ENCODE measurements at regions not wholly inside any gene's neighbourhood (a gene's known extent, or its start where the extent isn't known, plus 50 kb on each side); places are given as distances from the start of the nearest gene placed in this dataset.

DNA sequence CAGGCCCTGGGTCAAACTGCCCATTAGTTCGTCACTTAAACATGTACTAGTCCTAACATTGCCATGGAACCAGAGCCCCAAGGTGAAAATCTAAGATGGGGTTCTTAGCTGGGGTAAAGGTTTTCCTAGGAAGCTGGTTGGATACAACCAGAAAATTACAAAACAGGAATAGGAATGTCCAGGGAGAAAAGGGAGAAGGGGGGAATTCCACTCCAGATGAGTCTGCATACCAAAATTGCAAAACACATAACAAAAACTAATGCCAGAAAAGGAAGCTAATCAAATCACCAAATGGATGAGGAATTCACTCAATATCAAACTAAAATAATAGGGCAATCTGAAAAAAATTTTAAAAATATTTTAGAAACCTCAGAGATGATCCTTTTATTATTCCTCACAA is 396.2 kb downstream of the EFNA5 start:
- Histone ChIP-seq H3K36me3 (ENCODE audit: insufficient read depth, low read length) (no peaks in the 10 kb centered on the region), H3K27ac (no peak overlapping the region), H3K9ac (ENCODE audit: insufficient read length) (no peak overlapping the region), H3K9me3 (ENCODE audit: low read depth, low read length) (no peaks in the 10 kb centered on the region), H3K4me3 (no peak overlapping the region)
- no peak for TF ChIP-seq EZH2 (IDR thresholded peaks at IDR 0.05)
- TF ChIP-seq FOXP2 (optimal IDR thresholded peaks at IDR 0.05; ENCODE audit: control extremely low read depth, extremely low read length, insufficient read depth): no peak
- no peak for TF ChIP-seq POLR2AphosphoS5 (IDR thresholded peaks at IDR 0.05; ENCODE audit: borderline replicate concordance, low read depth, low read length)
- DNase-seq (ENCODE audit: low read depth, low spot score): no peak

GRCh38 chr5:107272954-107273353 is 397.8 kb downstream of the EFNA5 start:
- Histone ChIP-seq H3K27ac (no peak overlapping the region), H3K9me3 (ENCODE audit: low read depth, low read length) (no peaks in the 10 kb centered on the region), H3K9ac (ENCODE audit: insufficient read length) (no peak overlapping the region), H3K4me3 (no peak overlapping the region), H3K36me3 (ENCODE audit: insufficient read depth, low read length) (no peaks in the 10 kb centered on the region)
- TF ChIP-seq POLR2AphosphoS5 (IDR thresholded peaks at IDR 0.05; ENCODE audit: borderline replicate concordance, low read depth, low read length): no peak
- no peak for TF ChIP-seq EZH2 (IDR thresholded peaks at IDR 0.05)
- TF ChIP-seq FOXP2 (optimal IDR thresholded peaks at IDR 0.05; ENCODE audit: control extremely low read depth, extremely low read length, insufficient read depth): no peak
- DNase-seq (ENCODE audit: low read depth, low spot score): no peak

DNA sequence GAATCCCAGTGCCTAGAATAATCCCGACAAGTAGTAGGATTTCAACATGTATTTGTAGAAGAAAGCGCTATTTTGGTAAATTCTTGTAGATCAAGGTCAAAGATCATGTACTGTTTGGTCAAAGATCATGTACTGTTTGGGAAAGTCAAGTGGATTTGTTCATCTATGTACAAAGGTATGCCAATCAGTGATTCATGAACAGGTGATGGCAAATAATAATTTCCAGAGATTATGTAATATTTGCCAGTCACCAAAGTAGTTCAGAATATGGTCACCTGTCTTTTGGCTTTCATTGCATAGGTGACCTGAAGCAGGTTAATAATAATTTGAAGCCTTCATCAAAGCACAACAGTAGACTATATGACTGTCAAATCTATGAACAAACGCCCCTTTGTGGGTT is 398.2 kb downstream of the EFNA5 start:
- TF ChIP-seq POLR2AphosphoS5 (IDR thresholded peaks at IDR 0.05; ENCODE audit: borderline replicate concordance, low read depth, low read length): no peak
- TF ChIP-seq EZH2 (IDR thresholded peaks at IDR 0.05): no peak
- TF ChIP-seq FOXP2 (optimal IDR thresholded peaks at IDR 0.05; ENCODE audit: control extremely low read depth, extremely low read length, insufficient read depth): no peak
- no peaks in the 10 kb centered on the region for H3K36me3 ChIP-seq (ENCODE audit: insufficient read depth, low read length)
- DNase-seq (ENCODE audit: low read depth, low spot score): no peak
- no peaks in the 10 kb centered on the region for H3K9me3 ChIP-seq (ENCODE audit: low read depth, low read length)
- H3K9ac ChIP-seq (ENCODE audit: insufficient read length): no peak overlapping the region
- no peak overlapping the region for H3K4me3 ChIP-seq
- no peak overlapping the region for H3K27ac ChIP-seq

GRCh38 chr5:107271682-107272350 is 398.9 kb downstream of the EFNA5 start:
- DNase-seq (ENCODE audit: low read depth, low spot score): no peak

DNA sequence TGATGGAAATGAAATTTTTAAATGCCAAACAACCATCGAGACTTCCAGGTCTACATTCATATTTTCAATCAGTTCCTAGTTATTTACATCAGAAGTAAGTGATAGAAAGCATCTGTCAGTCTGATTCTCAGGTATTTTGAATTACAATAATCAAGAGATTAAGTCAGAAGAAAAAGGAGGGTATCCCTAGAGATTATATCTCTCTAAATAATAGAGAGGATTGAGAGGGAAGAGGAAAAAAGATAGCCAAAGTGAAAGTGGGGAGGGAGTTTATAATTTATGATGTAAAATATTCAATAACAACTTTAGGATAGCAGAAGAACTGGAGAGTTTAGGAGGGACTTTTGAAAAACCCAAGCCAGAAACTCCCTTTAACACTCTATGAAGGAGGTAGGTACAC is 400.2 kb downstream of the EFNA5 start:
- H3K27ac ChIP-seq: no peak overlapping the region
- DNase-seq (ENCODE audit: low read depth, low spot score): no peak
- no peak for TF ChIP-seq POLR2AphosphoS5 (IDR thresholded peaks at IDR 0.05; ENCODE audit: borderline replicate concordance, low read depth, low read length)
- no peak for TF ChIP-seq EZH2 (IDR thresholded peaks at IDR 0.05)
- TF ChIP-seq FOXP2 (optimal IDR thresholded peaks at IDR 0.05; ENCODE audit: control extremely low read depth, extremely low read length, insufficient read depth): no peak

More at GRCh38 chr5:107271682-107272350, 398.9 kb downstream of the EFNA5 start:
- Histone ChIP-seq H3K9ac (ENCODE audit: insufficient read length) (no peak overlapping the region), H3K27ac (no peak overlapping the region), H3K4me3 (no peak overlapping the region), H3K36me3 (ENCODE audit: insufficient read depth, low read length) (no peaks in the 10 kb centered on the region), H3K9me3 (ENCODE audit: low read depth, low read length) (no peaks in the 10 kb centered on the region)
- no peak for TF ChIP-seq EZH2 (IDR thresholded peaks at IDR 0.05)

DNA sequence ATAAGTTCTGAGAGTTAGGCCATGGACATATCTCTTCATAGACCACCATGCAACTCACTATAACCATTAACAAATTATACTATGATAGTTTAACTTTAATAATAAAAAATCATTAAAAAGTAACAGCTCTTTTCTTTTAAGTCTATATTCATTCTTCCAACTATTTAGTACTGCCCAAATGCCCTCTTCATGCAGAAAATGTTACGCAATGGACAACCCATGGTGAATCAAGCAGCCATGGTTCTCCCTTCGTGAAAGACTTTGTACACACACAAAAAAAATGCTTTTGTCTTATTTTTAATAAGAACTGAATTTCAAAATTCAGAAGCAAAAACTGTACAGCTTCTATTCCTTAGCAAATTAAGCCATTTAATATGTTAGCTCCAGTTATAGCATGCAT is 401.1 kb downstream of the EFNA5 start:
- Histone ChIP-seq H3K27ac (no peak overlapping the region), H3K4me3 (no peak overlapping the region), H3K36me3 (ENCODE audit: insufficient read depth, low read length) (no peaks in the 10 kb centered on the region), H3K9ac (ENCODE audit: insufficient read length) (no peak overlapping the region), H3K9me3 (ENCODE audit: low read depth, low read length) (no peaks in the 10 kb centered on the region)
- no peak for DNase-seq (ENCODE audit: low read depth, low spot score)
- TF ChIP-seq POLR2AphosphoS5 (IDR thresholded peaks at IDR 0.05; ENCODE audit: borderline replicate concordance, low read depth, low read length): no peak
- no peak for TF ChIP-seq EZH2 (IDR thresholded peaks at IDR 0.05)
- TF ChIP-seq FOXP2 (optimal IDR thresholded peaks at IDR 0.05; ENCODE audit: control extremely low read depth, extremely low read length, insufficient read depth): no peak

More for the DNA sequence above, 400.2 kb downstream of the EFNA5 start:
- no peaks in the 10 kb centered on the region for H3K36me3 ChIP-seq (ENCODE audit: insufficient read depth, low read length)
- no peaks in the 10 kb centered on the region for H3K9me3 ChIP-seq (ENCODE audit: low read depth, low read length)
- no peak overlapping the region for H3K9ac ChIP-seq (ENCODE audit: insufficient read length)
- no peak overlapping the region for H3K4me3 ChIP-seq

DNA sequence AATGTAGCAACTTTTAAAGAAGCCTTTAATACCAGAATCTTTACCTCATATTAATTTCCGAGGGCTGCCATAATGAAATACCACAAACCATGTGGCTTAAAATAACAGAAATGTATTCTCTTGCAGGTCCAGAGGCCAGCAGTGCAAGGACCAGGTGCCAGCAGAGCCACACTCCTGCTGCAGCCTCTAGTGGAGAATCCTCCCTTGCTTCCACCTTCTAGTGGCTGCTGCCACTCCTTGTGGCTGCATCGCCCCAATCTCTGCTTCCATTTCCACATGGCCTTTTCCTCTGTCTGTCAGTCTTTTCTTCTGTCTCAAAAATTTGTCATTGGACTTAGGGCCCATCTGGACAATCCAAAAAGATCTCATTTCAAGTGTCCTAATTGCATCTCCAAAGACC is 401.5 kb downstream of the EFNA5 start:
- Histone ChIP-seq H3K9ac (ENCODE audit: insufficient read length) (no peak overlapping the region), H3K9me3 (ENCODE audit: low read depth, low read length) (no peaks in the 10 kb centered on the region), H3K27ac (no peak overlapping the region), H3K4me3 (no peak overlapping the region), H3K36me3 (ENCODE audit: insufficient read depth, low read length) (no peaks in the 10 kb centered on the region)
- no peak for TF ChIP-seq FOXP2 (optimal IDR thresholded peaks at IDR 0.05; ENCODE audit: control extremely low read depth, extremely low read length, insufficient read depth)
- TF ChIP-seq EZH2 (IDR thresholded peaks at IDR 0.05): no peak
- no peak for TF ChIP-seq POLR2AphosphoS5 (IDR thresholded peaks at IDR 0.05; ENCODE audit: borderline replicate concordance, low read depth, low read length)
- no peak for DNase-seq (ENCODE audit: low read depth, low spot score)

- Histone ChIP-seq H3K4me3 (no peak overlapping the region), H3K9me3 (ENCODE audit: low read depth, low read length) (no peaks in the 10 kb centered on the region), H3K27ac (no peak overlapping the region), H3K9ac (ENCODE audit: insufficient read length) (no peak overlapping the region), H3K36me3 (ENCODE audit: insufficient read depth, low read length) (no peaks in the 10 kb centered on the region)
- DNase-seq (ENCODE audit: low read depth, low spot score): no peak
- TF ChIP-seq FOXP2 (optimal IDR thresholded peaks at IDR 0.05; ENCODE audit: control extremely low read depth, extremely low read length, insufficient read depth) (no peak), EZH2 (IDR thresholded peaks at IDR 0.05) (no peak), POLR2AphosphoS5 (IDR thresholded peaks at IDR 0.05; ENCODE audit: borderline replicate concordance, low read depth, low read length) (no peak)
Measured at GRCh38 chr5:107268241-107268640, 402.5 kb downstream of the EFNA5 start.

DNA sequence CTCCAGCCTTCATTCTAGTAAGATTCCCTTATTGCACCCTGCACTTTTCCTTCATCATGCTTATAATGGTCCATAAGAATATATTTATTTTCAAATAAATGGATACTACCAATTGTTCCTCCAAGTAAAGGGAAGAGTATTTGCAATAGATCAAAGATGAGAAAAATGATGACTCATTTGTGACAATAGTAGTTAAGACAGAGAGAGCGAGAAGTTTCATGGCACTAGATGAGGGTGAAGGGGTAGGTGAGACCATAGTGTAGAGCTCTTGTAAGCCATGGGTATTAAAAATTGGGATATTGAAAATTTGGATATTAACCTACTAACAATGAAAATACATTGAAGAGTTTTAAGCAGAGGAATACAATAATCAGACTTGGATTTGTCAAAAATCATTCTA is 404.6 kb downstream of the EFNA5 start:
- TF ChIP-seq FOXP2 (optimal IDR thresholded peaks at IDR 0.05; ENCODE audit: control extremely low read depth, extremely low read length, insufficient read depth) (no peak), EZH2 (IDR thresholded peaks at IDR 0.05) (no peak), POLR2AphosphoS5 (IDR thresholded peaks at IDR 0.05; ENCODE audit: borderline replicate concordance, low read depth, low read length) (no peak)
- Histone ChIP-seq H3K36me3 (ENCODE audit: insufficient read depth, low read length) (no peaks in the 10 kb centered on the region), H3K4me3 (no peak overlapping the region), H3K9me3 (ENCODE audit: low read depth, low read length) (no peaks in the 10 kb centered on the region), H3K9ac (ENCODE audit: insufficient read length) (no peak overlapping the region), H3K27ac (no peak overlapping the region)
- DNase-seq (ENCODE audit: low read depth, low spot score): no peak

Data from SK-N-MC (cell line).